HCT116 (cell line): ENCODE measurements at regions not wholly inside any gene's neighbourhood (a gene's known extent, or its start where the extent isn't known, plus 50 kb on each side); places are given as distances from the start of the nearest gene placed in this dataset.
A peak's percentile ranks its signal among the peaks of the same experiment; 100 is the strongest.

Experiments
- ATAC-seq: fragments of 200-7000 bp; cut with Tn5 transposase; 2 replicates; pipeline ENCODE4 v1.9.1; 2020; ENCODE audit warnings: mild to moderate bottlenecking, moderate library complexity
- BruUV-seq: library from RNA; stranded (reverse); fragments of 400-500 nt; replicated peaks from 2 replicates; lab custom pipeline; 2021; lab: Mats Ljungman, UMichigan
- CTCF ChIA-PET: fragments of 300-600 bp; sonication (Branson Sonifier 250); formaldehyde crosslinking; loops from one replicate; lab custom pipeline; 2021; ENCODE audit warnings: antibody characterized with exemption; lab: Charles Lee
- POLR2A ChIA-PET: fragments of 300-600, 350-600 bp; sonication (Branson Sonifier 250); formaldehyde crosslinking; loops from one replicate; lab custom pipeline; 2021; ENCODE audit warnings: antibody characterized with exemption; lab: Charles Lee
- RAD21 ChIA-PET, 2 experiments: fragments of 300-600 bp; sonication (Branson Sonifier 250); formaldehyde crosslinking; loops; one replicate each; lab custom pipeline; 2023; ENCODE audit warnings: low total read pairs in 2 of 2; ENCODE audit not compliant: uncharacterized antibody in 2 of 2, unreplicated experiment in 2 of 2, low non-redundant PET in 1 of 2; lab: Charles Lee
- DNase-seq: peaks from one replicate; pipeline ENCODE4 v3.0.0-alpha.2; 2010; ENCODE audit warnings: low read depth, low spot score
- H2AFZ ChIP-seq: fragments of 200-600 bp; shearing (Covaris generic), sonication (generic); 2 replicates; pipeline ENCODE4 v1.6.1; 2017; ENCODE audit warnings: low read depth, mixed run types, mixed read lengths, antibody characterized with exemption, low read length; ENCODE audit not compliant: poor library complexity, severe bottlenecking
- H3K27ac ChIP-seq: 2 replicates; pipeline ENCODE4 v1.5.1; 2012; ENCODE audit warnings: low read depth, low read length
- H3K27me3 ChIP-seq: fragments of 200-600 bp; sonication (generic); 2 replicates; pipeline ENCODE4 v1.6.1; 2016; ENCODE audit warnings: mixed run types, low read length, mixed read lengths; ENCODE audit not compliant: insufficient read depth
- H3K36me3 ChIP-seq, 2 experiments: fragments of 200-500 bp in 1 of 2; fragments of 200-600 bp in 1 of 2; sonication (Bioruptor generic) in 1 of 2; sonication (generic) in 1 of 2; 2 replicates each; pipeline versions ENCODE4 v1.5.1 to v1.6.1; 2014 to 2016; ENCODE audit warnings: low read length in 2 of 2, inconsistent platforms in 1 of 2, mixed read lengths in 1 of 2, mixed run types in 1 of 2; ENCODE audit not compliant: insufficient read depth in 2 of 2, control insufficient read depth in 1 of 2
- H3K4me1 ChIP-seq, 2 experiments: fragments of 200-600 bp in 1 of 2; sonication (generic) in 1 of 2; 2 replicates each; pipeline versions ENCODE4 v1.5.1 to v1.6.1; 2012 to 2017; ENCODE audit warnings: low read length in 2 of 2, inconsistent platforms in 1 of 2, mild to moderate bottlenecking in 1 of 2, mixed read lengths in 1 of 2, mixed run types in 1 of 2, moderate library complexity in 1 of 2; ENCODE audit not compliant: insufficient read depth in 2 of 2, control insufficient read depth in 1 of 2
- H3K4me2 ChIP-seq: fragments of 200-600 bp; sonication (generic); 2 replicates; pipeline ENCODE4 v1.6.1; 2017; ENCODE audit warnings: mixed run types, low read length, mixed read lengths
- H3K4me3 ChIP-seq, 2 experiments: fragments of 200-600 bp in 1 of 2; sonication (generic) in 1 of 2; replicated peaks in 1 of 2; 2 replicates each; pipeline ENCODE4 v1.5.1; 2011 to 2016; ENCODE audit warnings: low read length in 2 of 2, control low read depth in 1 of 2, low read depth in 1 of 2, mild to moderate bottlenecking in 1 of 2, mixed read lengths in 1 of 2, mixed run types in 1 of 2
- H3K79me2 ChIP-seq: fragments of 200-600 bp; sonication (generic); 2 replicates; pipeline ENCODE4 v1.6.1; 2017; ENCODE audit warnings: mild to moderate bottlenecking, mixed run types, low read length, moderate library complexity, mixed read lengths; ENCODE audit not compliant: insufficient read depth
- H3K9ac ChIP-seq: fragments of 200-600 bp; sonication (generic); 2 replicates; pipeline ENCODE4 v1.6.1; 2016; ENCODE audit warnings: low read length, mixed read lengths
- H3K9me2 ChIP-seq: fragments of 200-600 bp; sonication (generic), shearing (Covaris generic); 2 replicates; pipeline ENCODE4 v1.6.1; 2017; ENCODE audit warnings: mixed run types, mild to moderate bottlenecking, moderate library complexity; ENCODE audit not compliant: insufficient read depth
- H3K9me3 ChIP-seq, 2 experiments: fragments of 200-500 bp in 1 of 2; fragments of 200-600 bp in 1 of 2; sonication (Bioruptor generic) in 1 of 2; sonication (generic) in 1 of 2; 2 replicates each; pipeline ENCODE4 v1.6.1; 2014 to 2017; ENCODE audit warnings: low read length in 2 of 2, mixed read lengths in 2 of 2, inconsistent platforms in 1 of 2, low read depth in 1 of 2, mild to moderate bottlenecking in 1 of 2, mixed run types in 1 of 2, moderate library complexity in 1 of 2; ENCODE audit not compliant: control insufficient read depth in 1 of 2, insufficient read depth in 1 of 2
- H4K20me1 ChIP-seq: fragments of 200-600 bp; sonication (generic), shearing (Covaris generic); 2 replicates; pipeline ENCODE4 v1.6.1; 2017; ENCODE audit warnings: mixed run types, mild to moderate bottlenecking, moderate library complexity; ENCODE audit not compliant: insufficient read depth
- CEBPB ChIP-seq: IDR thresholded peaks from 2 replicates; pipeline ENCODE4 v1.6.1; 2012; ENCODE audit warnings: low read depth
- JUND ChIP-seq: IDR thresholded peaks from 2 replicates; pipeline ENCODE4 v1.6.1; 2012
- MAX ChIP-seq: IDR thresholded peaks from 2 replicates; pipeline ENCODE4 v1.6.1; 2012
- POLR2A ChIP-seq: IDR thresholded peaks from 2 replicates; pipeline ENCODE4 v1.7.0; 2011; ENCODE audit warnings: borderline replicate concordance; ENCODE audit not compliant: insufficient read depth, insufficient read length; ENCODE audit errors: extremely low read depth
- RAD21 ChIP-seq: IDR thresholded peaks from 2 replicates; pipeline ENCODE4 v1.6.1; 2012; ENCODE audit warnings: low read depth, mild to moderate bottlenecking
- SRF ChIP-seq: IDR thresholded peaks from 2 replicates; pipeline ENCODE4 v1.6.1; 2012; ENCODE audit warnings: low read depth
- TCF7L2 ChIP-seq: IDR thresholded peaks from 2 replicates; pipeline ENCODE4 v1.7.0; 2011; ENCODE audit warnings: borderline replicate concordance, inconsistent platforms; ENCODE audit not compliant: insufficient read depth, insufficient read length; ENCODE audit errors: extremely low read depth
- YY1 ChIP-seq: IDR thresholded peaks from 2 replicates; pipeline ENCODE4 v1.6.1; 2011; ENCODE audit warnings: low read length, low read depth, moderate library complexity, mild to moderate bottlenecking; ENCODE audit not compliant: insufficient replicate concordance; ENCODE audit errors: extremely low read depth
- intact Hi-C: fragments of 100-400 bp; cut with micrococcal nuclease; formaldehyde crosslinking; loops from 2 replicates; pipeline ENCODE4 v1.10.0; 2022

GRCh38 chr10:118408181-118408580, 66.1 kb upstream of the FAM204A start:
- Histone ChIP-seq H3K36me3 (no peaks in the 10 kb centered on the region), H3K4me2 (no peak overlapping the region), H2AFZ (no peak overlapping the region), H3K27me3 (peaks cover 11% of the 10 kb centered on the region), H3K9ac (no peak overlapping the region), H3K4me1 (no peaks in the 10 kb centered on the region), H3K9me2 (no peaks in the 10 kb centered on the region), H3K27ac (no peak overlapping the region), H3K79me2 (no peaks in the 10 kb centered on the region), H4K20me1 (no peaks in the 10 kb centered on the region), H3K9me3 (no peaks in the 10 kb centered on the region), H3K4me3 (no peak overlapping the region)
- TF ChIP-seq RAD21, result no peak
- TF ChIP-seq JUND, result no peak
- TF ChIP-seq MAX, result no peak
- TF ChIP-seq YY1, result no peak
- DNase-seq, result no peak
- BruUV-seq, result no TSS peak
- ChIA-PET CTCF (no interaction called here), RAD21 (no interaction called here), POLR2A (no interaction called here)
- intact Hi-C loops, result no loop called here
- no peak for ATAC-seq

GRCh38 chr10:118407777-118408176, 65.7 kb upstream of the FAM204A start:
- Histone ChIP-seq H3K27me3 (peaks cover 8% of the 10 kb centered on the region; the same call in 1 of the 2 replicates), H3K4me1 (no peaks in the 10 kb centered on the region), H3K4me3 (no peak overlapping the region), H3K9me3 (no peaks in the 10 kb centered on the region), H2AFZ (no peak overlapping the region), H3K27ac (no peak overlapping the region), H4K20me1 (no peaks in the 10 kb centered on the region), H3K4me2 (no peak overlapping the region), H3K79me2 (no peaks in the 10 kb centered on the region), H3K36me3 (no peaks in the 10 kb centered on the region), H3K9ac (no peak overlapping the region), H3K9me2 (no peaks in the 10 kb centered on the region)
- RAD21 ChIA-PET, result no interaction called here
- TF ChIP-seq JUND (no peak), POLR2A (no peak), TCF7L2 (peak; percentile 10), SRF (no peak), MAX (no peak), CEBPB (no peak)
- CTCF ChIA-PET, result interaction anchor here (1.5 kb wide), 1 partner anchor 9 kb away, joined by 3 read pairs; no protein-coding TSS in a partner anchor
- no TSS peak for BruUV-seq
- POLR2A ChIA-PET, result no interaction called here
- DNase-seq, result no peak
- peak; percentile 59 for ATAC-seq
- intact Hi-C loops, result no loop called here
